MV-4-11 (cell line): ENCODE measurements at regions not wholly inside any gene's neighbourhood (a gene's known extent, or its start where the extent isn't known, plus 50 kb on each side); places are given as distances from the start of the nearest gene placed in this dataset.

ENCODE experiments used
- DNase-seq: peaks from one replicate; lab custom pipeline; 2025; lab: John Stamatoyannopoulos, UW

DNA sequence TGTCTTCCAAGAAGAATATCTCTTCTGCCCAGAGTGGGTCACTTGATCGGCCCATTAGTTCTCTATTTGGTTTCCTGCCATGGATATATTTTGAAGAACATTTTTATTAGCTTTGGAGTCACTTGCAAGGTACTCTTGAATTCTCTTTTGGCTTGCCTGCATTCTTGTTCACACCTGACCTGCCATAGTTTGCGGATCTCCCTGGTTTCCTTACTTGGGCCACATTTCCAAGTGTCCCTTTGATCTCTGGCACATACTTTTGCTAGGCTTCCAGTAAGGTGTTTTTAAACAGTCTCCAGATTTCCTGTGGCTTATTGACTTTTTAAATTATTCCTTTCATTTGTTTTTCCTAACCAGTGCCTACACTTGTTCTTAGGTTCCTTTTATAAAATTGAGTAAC lies 488.5 kb upstream of the MDFIC2 start:
- no peak for DNase-seq

- no peak for DNase-seq
Measured at GRCh38 chr3:70789878-70790277, 477.4 kb upstream of the MDFIC2 start.

- DNase-seq = no peak
Measured at GRCh38 chr3:70780790-70781189, 468.4 kb upstream of the MDFIC2 start.

DNA sequence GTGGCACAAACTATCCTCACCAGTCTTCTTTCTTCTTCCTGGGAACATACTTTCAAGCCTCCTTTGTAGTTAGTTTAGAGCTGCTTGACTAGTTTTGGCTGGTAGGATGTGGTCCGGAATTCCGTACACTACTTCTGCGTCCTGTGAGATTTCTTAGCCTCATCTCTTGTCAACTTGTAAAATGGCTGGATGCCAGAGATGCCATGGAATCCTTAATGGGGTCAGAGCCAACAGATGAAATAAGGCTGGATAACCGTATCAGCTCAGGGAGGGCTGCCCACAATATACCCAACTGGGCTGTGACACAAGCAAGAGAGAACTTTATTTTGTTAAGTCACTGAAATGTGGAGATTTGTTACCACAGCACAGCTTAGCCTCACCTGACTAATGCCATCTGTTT lies 466.9 kb upstream of the MDFIC2 start:
- DNase-seq = no peak

- DNase-seq = no peak
Measured at GRCh38 chr3:70776081-70776480, 463.6 kb upstream of the MDFIC2 start.

DNA sequence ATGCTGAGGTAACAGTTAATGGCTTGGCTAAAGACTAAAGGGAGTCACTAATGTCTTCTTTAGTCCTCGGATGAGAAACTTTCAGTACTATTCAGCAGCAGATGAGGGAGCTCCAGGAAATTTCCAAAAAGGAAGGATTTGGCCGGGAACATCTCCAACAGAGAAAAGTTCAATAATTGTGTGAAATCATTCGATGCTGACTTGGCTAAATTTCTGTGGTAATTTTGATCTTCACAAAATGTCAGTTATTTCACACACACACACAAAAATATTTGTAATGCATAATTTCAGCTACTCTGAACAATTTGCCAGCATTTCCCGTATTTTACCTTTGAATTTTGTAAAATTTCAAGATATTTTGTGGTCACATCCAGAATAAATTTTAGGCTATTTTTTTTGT lies 462.8 kb upstream of the MDFIC2 start:
- no peak for DNase-seq

DNA sequence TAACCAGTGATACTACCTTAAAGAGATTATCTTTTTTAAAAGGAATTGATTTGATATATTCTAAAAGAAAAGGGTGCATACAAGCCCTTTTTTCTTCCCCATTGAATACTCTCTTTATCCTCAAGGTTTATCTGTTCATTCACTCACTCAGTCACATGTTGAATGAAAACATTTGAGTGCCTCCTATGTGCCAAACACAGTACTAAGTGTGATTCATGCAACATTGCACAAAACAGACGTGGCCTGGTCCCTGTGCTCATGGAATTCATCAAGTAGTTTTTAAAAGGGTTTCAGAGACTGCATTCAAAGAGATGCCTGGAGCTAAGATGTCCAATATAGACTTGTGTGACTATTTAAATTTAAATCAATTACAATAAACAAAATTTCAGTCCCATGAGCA lies 462.2 kb upstream of the MDFIC2 start:
- no peak for DNase-seq

DNA sequence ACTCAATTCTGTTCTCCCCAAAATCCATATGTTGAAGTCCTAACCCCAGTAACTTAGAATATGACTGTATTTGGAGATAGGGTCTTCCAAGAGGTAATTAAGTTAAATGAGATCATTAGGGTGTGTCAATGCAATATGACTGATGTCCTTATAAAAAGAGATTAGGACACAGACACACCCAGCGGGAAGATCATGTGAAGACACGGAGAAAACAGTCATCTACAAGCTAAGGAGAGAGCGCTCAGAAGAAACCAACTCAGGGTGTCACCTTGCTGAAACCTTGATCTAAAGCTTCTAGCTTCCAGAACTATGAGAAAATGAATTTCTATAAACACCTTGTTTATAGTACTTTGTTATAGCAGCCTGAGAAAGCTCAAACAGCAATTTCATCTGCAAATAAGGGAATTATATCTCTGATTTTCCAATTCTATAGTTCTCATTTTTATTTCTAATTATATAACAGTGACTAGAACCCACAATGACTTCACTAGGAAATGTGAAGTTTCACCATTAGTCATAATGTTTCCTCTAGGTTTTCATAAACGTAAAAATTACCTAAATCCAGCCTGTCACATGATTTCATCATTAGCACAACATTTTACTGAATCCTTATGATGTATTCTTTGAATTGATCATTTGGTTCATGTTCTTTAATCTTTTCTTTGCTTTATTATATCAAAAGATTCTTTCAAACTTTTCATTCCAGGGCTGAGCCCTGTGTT lies 459.1 kb upstream of the MDFIC2 start:
- DNase-seq = no peak

GRCh38 chr3:70770650-70771049 lies 458.2 kb upstream of the MDFIC2 start:
- DNase-seq = no peak

DNA sequence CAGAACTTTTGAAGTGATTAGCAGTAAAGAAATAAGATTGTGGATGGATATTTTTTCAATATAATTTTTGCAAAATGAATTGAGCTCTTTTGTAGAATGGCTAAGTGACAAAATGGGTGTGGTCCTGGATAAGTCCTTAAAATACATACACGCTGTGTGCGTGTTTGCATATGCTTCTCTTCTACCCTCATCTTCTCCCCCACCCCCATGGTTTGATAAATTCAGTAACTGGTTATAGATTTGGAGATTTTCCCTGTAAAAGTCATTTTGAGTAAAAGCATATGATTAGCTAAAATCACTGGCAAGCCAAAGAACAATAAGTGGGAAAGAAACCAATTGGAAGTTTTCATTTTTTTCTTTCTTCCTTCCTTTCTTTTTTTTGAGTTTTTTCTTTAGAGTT lies 453.9 kb upstream of the MDFIC2 start:
- no peak for DNase-seq

DNA sequence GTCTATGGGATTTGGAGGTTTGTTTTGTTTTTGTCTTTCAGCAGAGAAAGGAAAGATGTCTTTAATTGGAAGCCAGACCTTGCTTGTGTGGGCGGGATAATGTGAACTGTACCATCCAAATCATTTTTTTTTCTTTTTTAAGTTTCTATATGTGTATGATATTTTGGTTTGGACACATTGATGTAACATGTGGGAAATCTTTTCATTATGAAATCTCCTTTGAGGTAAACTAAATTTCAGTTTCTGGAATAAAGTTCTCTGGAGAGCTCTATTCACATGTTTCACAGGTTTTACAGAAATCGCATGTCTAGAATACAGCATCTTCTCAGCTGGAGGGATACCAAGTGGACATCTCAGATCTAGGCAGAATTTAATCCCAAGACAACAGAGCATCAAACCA lies 451.5 kb upstream of the MDFIC2 start:
- DNase-seq = no peak

DNA sequence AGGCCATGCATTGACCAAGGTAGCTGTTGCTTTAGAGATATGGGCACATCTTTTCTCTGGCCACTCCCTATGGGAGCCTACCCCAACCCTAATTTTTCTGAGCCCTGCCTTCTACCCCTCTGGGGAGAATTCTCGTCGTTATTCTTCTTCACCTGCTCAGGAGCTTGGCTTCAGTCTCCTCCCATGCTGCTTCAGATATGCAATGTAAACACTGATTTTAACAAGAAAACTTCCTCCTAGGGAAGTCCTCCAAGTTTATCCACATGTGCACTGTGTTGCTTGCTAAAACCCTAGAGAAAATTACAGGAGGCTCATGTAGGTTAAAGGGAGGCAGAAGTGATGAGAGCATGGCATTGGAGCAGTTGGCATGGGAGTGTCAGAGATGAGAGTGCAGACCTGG lies 445.2 kb upstream of the MDFIC2 start:
- DNase-seq = no peak

DNA sequence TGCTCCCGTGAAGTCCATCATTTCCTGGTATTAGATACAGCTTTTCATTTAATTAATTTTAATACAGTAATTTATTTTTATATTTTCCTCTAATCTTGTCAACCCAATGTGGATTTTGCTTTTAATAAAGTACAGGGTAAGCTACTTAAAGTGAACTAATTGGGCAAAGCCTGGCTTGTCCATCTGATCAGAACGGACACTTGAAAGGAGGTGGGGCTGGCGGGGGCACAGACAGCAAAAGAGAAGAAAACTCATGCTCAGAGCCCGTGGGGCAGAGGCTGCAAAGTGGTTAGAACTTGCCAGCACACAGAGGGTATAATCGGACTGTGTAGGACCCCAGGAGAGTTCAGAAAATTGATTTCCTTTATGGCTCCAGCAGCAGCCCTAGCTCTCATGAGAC lies 443.1 kb upstream of the MDFIC2 start:
- no peak for DNase-seq

GRCh38 chr3:70754314-70754713 lies 441.9 kb upstream of the MDFIC2 start:
- DNase-seq = no peak

GRCh38 chr3:70753572-70753971 lies 441.1 kb upstream of the MDFIC2 start:
- no peak for DNase-seq

- no peak for DNase-seq
Measured at GRCh38 chr3:70752051-70752450, 439.6 kb upstream of the MDFIC2 start.

DNA sequence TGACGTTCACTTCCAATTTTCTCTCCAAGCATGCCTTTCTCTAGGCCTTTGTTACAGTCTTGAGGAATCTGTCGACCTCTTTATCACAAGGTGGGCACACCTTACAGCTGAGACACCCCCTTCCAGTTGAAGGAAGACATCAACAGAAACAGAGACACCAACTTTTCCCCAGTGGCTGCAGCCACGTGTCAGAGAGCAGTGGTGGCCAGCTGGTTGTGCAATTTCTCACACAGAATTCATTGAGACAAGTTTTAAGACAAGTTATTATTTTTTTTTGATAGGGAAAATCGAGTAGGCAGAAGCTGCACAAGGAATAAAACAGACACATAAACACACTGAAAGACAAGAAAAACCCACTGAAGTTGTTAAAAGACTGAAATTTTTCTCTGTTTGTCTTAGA lies 436.7 kb upstream of the MDFIC2 start:
- no peak for DNase-seq

DNA sequence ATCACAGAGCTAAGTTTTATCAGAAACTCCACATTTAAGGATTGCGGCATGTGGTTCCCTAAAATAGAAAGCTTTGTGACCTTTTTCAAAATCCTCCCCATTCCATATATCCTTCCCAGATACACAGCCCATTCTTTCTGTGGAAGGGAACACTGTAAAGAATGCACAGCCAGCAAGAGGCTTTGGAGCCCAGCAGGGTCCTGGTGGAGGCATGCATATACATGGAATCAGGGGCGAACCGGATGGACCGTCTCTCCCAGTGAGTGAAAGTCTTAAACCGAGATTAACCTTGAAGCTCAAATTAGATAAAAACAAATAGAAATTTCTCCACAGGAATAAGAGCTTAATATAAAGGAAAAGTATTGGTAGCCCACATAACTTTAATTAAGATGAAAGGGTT lies 436.2 kb upstream of the MDFIC2 start:
- DNase-seq = no peak

DNA sequence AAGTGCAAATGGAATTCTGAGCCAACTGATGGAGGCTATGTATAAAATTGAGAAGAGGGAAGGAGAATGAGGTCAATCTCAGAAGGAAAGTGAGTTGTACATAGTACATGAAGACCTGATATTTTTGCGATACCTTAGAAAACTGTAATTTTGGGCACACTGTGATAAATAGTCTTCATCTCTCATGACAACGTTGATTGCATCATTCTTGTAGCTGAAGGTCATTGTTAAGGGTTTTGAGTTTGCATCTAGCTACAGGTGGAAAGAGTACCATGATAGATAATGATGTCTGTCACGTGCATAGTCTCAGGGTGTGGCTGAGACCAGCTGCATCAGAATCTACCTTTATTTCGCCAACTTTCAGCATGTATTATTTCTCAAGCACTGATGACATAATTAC lies 435.4 kb upstream of the MDFIC2 start:
- DNase-seq = no peak

- DNase-seq = no peak
Measured at GRCh38 chr3:70744536-70744935, 432.1 kb upstream of the MDFIC2 start.

GRCh38 chr3:70743754-70744153 lies 431.3 kb upstream of the MDFIC2 start:
- DNase-seq = no peak

GRCh38 chr3:70742081-70742480 lies 429.6 kb upstream of the MDFIC2 start:
- no peak for DNase-seq

GRCh38 chr3:70740872-70741271 lies 428.4 kb upstream of the MDFIC2 start:
- DNase-seq = no peak

GRCh38 chr3:70740071-70740470 lies 427.6 kb upstream of the MDFIC2 start:
- no peak for DNase-seq

GRCh38 chr3:70738291-70738681 lies 425.8 kb upstream of the MDFIC2 start:
- DNase-seq = no peak
